Activated CD8-positive, alpha-beta T cell treated with anti-CD3 and anti-CD28 coated beads for 36 hours (primary cell): ENCODE measurements at regions not wholly inside any gene's neighbourhood (a gene's known extent, or its start where the extent isn't known, plus 50 kb on each side); places are given as distances from the start of the nearest gene placed in this dataset.
"Not testable (repeated sequence)": the region's sequence is repeated elsewhere in the genome, so short reads cannot be mapped to it uniquely, and the experiment has no call there.

ENCODE experiments used
- ATAC-seq: fragments of 200-7000 bp; cut with Tn5 transposase; one replicate; pipeline ENCODE4 v1.10.0; 2021; ENCODE audit warnings: mild to moderate bottlenecking, moderate library complexity
- CTCF ChIA-PET: fragments of 350-600 bp; sonication (Branson Sonifier 250); formaldehyde crosslinking; loops from one replicate; lab custom pipeline; 2021; ENCODE audit warnings: antibody characterized with exemption; lab: Charles Lee
- POLR2A ChIA-PET: fragments of 350-600 bp; sonication (Branson Sonifier 250); formaldehyde crosslinking; loops from one replicate; lab custom pipeline; 2021; ENCODE audit warnings: antibody characterized with exemption; lab: Charles Lee
- DNase-seq: peaks from one replicate; pipeline ENCODE4 v3.0.0-alpha.2; 2020
- H3K27ac Mint-ChIP-seq: one replicate; pipeline ENCODE4 v1.8.0; 2021; ENCODE audit warnings: mild to moderate bottlenecking, mixed read lengths
- H3K27me3 Mint-ChIP-seq: one replicate; pipeline ENCODE4 v1.8.0; 2021; ENCODE audit warnings: mixed read lengths
- H3K36me3 Mint-ChIP-seq: one replicate; pipeline ENCODE4 v1.8.0; 2021; ENCODE audit warnings: low read depth, mixed read lengths
- H3K4me1 Mint-ChIP-seq: one replicate; pipeline ENCODE4 v1.8.0; 2021; ENCODE audit warnings: low read depth, mixed read lengths
- H3K4me3 Mint-ChIP-seq: one replicate; pipeline ENCODE4 v1.8.0; 2021; ENCODE audit warnings: mild to moderate bottlenecking, moderate library complexity, mixed read lengths
- H3K9me3 Mint-ChIP-seq: one replicate; pipeline ENCODE4 v1.8.0; 2021; ENCODE audit warnings: mixed read lengths
- intact Hi-C: fragments of 100-400 bp; cut with micrococcal nuclease; formaldehyde crosslinking; loops from one replicate; pipeline ENCODE4 v1.10.0; 2022
- TF ChIP-seq, protein P1 (sequence below): fragments of 200-600 bp; IDR thresholded peaks from one replicate; pipeline ENCODE4 v1.8.0; 2022; ENCODE audit warnings: antibody characterized with exemption, mild to moderate bottlenecking

DNA sequence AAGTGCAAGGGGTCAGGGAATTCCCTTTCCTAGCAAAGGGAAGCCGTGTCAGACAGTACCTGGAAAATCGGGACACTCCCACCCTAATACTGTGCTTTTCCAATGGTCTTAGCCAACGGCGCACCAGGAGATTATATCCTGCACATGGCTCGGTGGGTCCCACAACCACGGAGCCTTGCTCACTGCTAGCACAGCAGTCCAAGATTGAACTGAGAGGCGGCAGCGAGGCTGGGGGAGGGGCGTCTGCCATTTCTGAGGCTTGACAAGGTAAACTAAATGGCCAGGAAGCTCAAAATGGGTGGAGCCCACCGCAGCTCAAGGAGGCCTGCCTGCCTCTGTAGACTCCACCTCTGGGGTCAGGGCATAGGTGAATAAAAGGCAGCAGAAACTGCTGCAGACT is 76.5 kb upstream of the LINC00632 start:
- ATAC-seq, H3K4me1 Mint-ChIP-seq, H3K9me3 Mint-ChIP-seq, intact Hi-C loops, CTCF ChIA-PET, H3K36me3 Mint-ChIP-seq, H3K4me3 Mint-ChIP-seq, H3K27ac Mint-ChIP-seq, POLR2A ChIA-PET, DNase-seq, H3K27me3 Mint-ChIP-seq: not testable (repeated sequence)

DNA sequence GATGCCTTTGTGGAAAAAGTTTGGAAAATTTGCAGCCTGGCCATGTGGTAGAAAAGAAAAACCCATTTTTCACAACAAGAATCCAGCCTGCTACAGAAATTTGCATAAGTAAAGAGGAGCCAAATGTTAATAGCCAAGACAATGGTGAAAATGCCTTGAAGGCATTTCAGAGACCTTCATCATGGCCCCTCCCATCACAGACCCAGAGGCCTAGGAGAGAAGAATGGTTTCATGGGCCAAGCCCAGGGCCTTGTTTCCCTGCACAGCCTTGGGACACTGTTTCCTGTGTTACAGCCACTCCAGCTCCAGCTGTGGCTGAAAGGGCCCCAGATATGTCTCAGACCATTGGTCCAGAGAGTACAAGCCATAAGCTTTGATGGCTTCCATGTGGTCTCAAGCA is 101.4 kb upstream of the LINC00632 start:
- intact Hi-C loops: no loop called here
- H3K4me1 Mint-ChIP-seq: no peaks in the 10 kb centered on the region
- CTCF ChIA-PET: no interaction called here
- no peaks in the 10 kb centered on the region for H3K9me3 Mint-ChIP-seq
- no peaks in the 10 kb centered on the region for H3K36me3 Mint-ChIP-seq
- DNase-seq (no peak), ATAC-seq (no peak)
- TF ChIP-seq, protein P1, sequence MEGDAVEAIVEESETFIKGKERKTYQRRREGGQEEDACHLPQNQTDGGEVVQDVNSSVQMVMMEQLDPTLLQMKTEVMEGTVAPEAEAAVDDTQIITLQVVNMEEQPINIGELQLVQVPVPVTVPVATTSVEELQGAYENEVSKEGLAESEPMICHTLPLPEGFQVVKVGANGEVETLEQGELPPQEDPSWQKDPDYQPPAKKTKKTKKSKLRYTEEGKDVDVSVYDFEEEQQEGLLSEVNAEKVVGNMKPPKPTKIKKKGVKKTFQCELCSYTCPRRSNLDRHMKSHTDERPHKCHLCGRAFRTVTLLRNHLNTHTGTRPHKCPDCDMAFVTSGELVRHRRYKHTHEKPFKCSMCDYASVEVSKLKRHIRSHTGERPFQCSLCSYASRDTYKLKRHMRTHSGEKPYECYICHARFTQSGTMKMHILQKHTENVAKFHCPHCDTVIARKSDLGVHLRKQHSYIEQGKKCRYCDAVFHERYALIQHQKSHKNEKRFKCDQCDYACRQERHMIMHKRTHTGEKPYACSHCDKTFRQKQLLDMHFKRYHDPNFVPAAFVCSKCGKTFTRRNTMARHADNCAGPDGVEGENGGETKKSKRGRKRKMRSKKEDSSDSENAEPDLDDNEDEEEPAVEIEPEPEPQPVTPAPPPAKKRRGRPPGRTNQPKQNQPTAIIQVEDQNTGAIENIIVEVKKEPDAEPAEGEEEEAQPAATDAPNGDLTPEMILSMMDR: no peak
- no peaks in the 10 kb centered on the region for H3K27me3 Mint-ChIP-seq
- POLR2A ChIA-PET: no interaction called here
- no peak overlapping the region for H3K27ac Mint-ChIP-seq
- H3K4me3 Mint-ChIP-seq: no peak overlapping the region

DNA sequence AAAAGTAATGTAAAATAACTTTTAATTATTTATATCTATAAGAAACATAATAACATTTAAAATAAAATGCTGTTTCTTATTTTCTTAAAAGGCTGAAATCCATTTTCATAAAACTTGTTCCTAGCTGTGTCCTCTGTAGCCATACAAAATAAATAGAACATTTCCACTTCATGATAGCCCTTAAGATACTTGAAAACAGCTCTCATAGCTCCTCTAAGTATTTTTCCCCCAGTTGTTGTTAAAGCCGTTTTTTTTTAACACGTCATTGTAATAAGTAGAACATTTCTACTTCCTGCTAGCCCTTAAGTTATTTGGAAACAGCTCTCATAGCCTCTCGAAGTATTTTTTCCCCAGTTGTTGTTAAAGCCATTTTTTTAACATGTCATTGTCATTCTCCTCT is 97.3 kb upstream of the SOX3 start:
- no peaks in the 10 kb centered on the region for H3K4me1 Mint-ChIP-seq
- H3K9me3 Mint-ChIP-seq: no peaks in the 10 kb centered on the region
- H3K27me3 Mint-ChIP-seq: no peaks in the 10 kb centered on the region
- H3K27ac Mint-ChIP-seq: no peak overlapping the region
- ChIA-PET CTCF (no interaction called here), POLR2A (no interaction called here)
- intact Hi-C loops: no loop called here
- H3K4me3 Mint-ChIP-seq: no peak overlapping the region
- H3K36me3 Mint-ChIP-seq: no peaks in the 10 kb centered on the region
- TF ChIP-seq, protein P1: no peak
- DNase-seq: no peak
- no peak for ATAC-seq

DNA sequence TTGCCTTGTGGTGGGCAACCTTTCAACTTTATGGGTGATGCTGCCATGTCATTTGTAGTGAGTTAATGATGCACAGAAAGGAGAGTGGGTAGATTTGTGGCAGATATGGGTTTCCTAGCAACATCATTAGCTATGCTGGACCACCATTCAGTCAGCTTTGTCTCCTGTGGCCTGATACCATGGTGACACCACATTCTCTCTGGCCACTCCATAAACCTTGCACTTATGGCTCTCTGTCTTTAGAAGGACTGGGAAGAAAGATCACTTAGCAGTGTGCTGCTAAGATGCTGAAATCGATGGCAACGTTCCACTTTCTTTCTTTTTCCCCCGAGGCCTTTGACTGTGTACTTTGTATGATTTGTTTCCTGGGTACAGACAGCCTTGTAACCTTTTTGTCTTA is 95.0 kb upstream of the SOX3 start:
- POLR2A ChIA-PET: no interaction called here
- Mint-ChIP-seq H3K4me3 (no peak overlapping the region), H3K27me3 (no peaks in the 10 kb centered on the region), H3K36me3 (no peaks in the 10 kb centered on the region), H3K9me3 (no peaks in the 10 kb centered on the region), H3K27ac (no peak overlapping the region), H3K4me1 (no peaks in the 10 kb centered on the region)
- ATAC-seq: no peak
- no peak for DNase-seq
- intact Hi-C loops: no loop called here
- CTCF ChIA-PET: no interaction called here
- TF ChIP-seq, protein P1: no peak

DNA sequence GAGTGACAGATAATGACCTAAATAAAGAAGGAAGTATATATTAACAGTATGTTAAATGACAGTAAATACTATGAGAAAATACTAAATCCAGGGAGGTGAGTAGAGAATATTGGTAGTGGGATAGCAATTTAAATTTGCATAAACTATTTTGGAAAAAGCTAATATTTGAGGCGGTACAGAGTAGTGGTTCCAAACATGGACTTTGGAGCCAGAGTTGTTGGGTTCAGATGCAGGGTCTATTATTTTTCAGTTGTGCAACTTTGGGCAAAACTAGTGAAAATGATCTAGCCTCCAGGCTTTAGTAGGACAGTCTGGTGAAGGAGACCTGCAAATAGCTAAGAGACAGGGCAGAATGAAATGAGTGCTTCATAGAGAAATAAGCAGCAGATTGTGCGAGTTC is 84.8 kb upstream of the SOX3 start:
- TF ChIP-seq, protein P1: no peak
- DNase-seq: no peak
- Mint-ChIP-seq H3K27ac (no peak overlapping the region), H3K9me3 (no peaks in the 10 kb centered on the region), H3K36me3 (no peaks in the 10 kb centered on the region), H3K27me3 (no peaks in the 10 kb centered on the region), H3K4me3 (no peak overlapping the region), H3K4me1 (no peaks in the 10 kb centered on the region)
- ATAC-seq: no peak
- intact Hi-C loops: no loop called here
- ChIA-PET CTCF (no interaction called here), POLR2A (no interaction called here)

DNA sequence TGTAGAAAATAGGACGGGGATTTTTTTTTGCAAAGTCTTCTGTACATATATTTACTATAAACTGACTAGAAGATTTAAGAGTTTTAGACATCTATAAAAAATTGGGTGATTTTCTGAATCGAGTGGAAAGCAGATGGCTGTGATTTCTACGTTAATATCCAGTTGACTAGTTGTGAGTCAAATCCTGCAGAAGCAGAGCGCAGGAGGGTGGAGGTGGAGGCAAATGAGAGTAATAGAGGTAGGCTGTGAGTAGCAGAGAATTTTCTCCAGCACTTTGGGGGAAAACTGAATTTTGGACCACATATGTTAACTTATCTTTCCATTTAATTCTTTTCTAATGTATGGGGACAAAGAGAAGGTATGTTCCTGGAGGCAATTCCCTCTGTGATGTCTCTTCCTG is 82.1 kb upstream of the SOX3 start:
- intact Hi-C loops: no loop called here
- H3K4me1 Mint-ChIP-seq: no peaks in the 10 kb centered on the region

More for the DNA sequence above, 82.1 kb upstream of the SOX3 start:
- TF ChIP-seq, protein P1: no peak
- ChIA-PET CTCF (no interaction called here), POLR2A (no interaction called here)
- Mint-ChIP-seq H3K9me3 (no peaks in the 10 kb centered on the region), H3K27ac (no peak overlapping the region), H3K4me3 (no peak overlapping the region), H3K36me3 (no peaks in the 10 kb centered on the region), H3K27me3 (no peaks in the 10 kb centered on the region)
- ATAC-seq: no peak
- DNase-seq: no peak
